HG02763 (cell line): ENCODE measurements at regions not wholly inside any gene's neighbourhood (a gene's known extent, or its start where the extent isn't known, plus 50 kb on each side); places are given as distances from the start of the nearest gene placed in this dataset.
"Not testable (repeated sequence)": the region's sequence is repeated elsewhere in the genome, so short reads cannot be mapped to it uniquely, and the experiment has no call there.

ENCODE experiments used
- ATAC-seq: cut with Tn5 transposase; IDR thresholded peaks from one replicate; pipeline ENCODE4 v1.9.1; 2021; ENCODE audit warnings: mild to moderate bottlenecking, moderate library complexity; ENCODE audit not compliant: unreplicated experiment

DNA sequence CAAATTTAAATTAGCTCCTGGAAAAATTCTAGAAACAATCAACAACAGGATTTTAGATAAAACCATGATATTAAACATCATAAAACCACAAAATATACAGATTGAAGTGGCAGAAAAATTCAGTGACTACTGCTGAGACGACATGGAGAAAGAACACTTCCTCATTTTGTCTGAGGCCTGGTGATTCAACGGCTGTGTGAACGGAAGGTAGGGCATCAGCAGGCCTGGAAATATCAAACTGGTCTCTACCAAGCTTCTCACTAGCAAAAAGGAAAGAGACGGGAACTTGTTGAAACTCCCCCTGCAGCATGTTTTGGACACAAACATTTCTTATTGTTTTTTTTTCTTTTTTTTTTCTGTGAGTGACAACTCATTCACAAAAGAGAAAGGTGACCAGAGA, 58.0 kb upstream of the AHI1 start:
- no peak for ATAC-seq

DNA sequence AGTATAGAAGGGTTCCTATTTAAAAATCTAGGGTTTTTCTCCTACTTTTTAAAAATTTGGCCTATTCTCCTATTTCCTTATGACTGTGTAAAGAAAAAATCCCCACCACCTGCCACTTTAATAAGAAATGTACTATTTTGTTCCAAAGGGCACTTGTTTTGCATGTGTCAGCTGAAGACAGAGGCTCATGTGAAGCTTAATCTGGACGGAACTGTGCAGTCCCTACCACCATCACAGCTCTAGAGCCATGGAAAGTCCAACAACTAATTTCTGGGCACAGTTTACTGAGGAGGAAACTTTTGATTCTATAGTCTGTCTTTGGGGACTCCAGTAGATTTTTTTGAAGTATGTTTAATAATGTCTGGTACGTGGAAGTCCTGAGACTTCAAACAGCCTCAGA, 60.0 kb upstream of the AHI1 start:
- no peak for ATAC-seq

DNA sequence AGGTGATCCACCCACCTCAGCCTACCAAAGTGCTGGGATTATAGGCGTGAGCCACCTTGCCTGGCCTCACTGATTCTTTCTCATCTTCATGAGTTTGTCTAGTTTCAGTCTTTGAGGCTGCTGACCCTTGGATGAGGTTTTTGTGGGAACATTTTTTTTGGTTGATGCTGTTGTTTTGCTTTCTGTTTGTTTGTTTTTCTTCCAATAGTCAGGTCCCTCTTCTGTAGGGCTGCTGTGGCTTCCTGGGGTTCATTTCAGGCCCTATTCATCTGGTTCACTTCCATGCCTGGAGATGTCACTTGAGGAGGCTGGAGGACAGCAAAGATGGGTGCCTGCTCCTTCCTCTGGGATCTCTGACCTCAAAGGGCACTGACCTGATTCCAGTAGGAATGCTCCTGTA, 68.1 kb upstream of the AHI1 start:
- ATAC-seq: not testable (repeated sequence)

DNA sequence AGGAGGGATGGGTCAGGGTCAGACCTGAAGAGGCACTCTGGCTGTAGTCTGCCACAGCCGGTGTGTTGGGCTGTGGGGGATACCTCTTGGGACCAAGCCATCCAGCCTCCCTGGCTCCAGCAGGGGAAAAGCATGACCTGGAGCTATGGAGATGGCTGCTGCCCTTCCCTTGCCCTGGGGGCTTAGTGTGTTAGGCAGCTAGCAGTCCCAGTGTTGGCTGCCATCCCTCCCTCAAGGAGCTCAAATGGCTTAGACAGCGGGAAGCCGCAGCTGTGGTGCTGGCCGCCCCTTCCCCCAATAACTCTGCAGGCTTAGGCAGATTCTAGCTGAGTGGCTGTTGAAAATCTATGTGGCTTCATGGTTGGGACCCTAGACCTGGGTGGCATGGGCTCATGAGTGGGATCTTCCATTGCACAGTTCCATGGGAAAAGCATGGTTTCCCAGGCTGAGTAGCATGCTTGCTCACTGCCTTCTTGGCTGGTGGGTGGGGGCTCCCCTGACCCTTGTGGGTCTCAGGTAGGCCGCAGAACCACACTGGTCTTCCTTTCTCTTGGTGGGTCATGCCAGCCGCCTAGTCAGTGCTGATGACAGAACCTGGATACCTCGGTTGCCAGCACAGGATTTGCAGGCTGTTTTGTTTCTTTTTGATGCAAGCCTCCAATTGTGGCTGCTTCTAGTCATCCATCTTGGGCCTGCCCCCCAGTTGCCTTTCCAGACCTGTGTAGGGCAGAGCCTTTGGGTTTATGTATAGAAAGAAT, 69.0 kb upstream of the AHI1 start:
- ATAC-seq: no peak

DNA sequence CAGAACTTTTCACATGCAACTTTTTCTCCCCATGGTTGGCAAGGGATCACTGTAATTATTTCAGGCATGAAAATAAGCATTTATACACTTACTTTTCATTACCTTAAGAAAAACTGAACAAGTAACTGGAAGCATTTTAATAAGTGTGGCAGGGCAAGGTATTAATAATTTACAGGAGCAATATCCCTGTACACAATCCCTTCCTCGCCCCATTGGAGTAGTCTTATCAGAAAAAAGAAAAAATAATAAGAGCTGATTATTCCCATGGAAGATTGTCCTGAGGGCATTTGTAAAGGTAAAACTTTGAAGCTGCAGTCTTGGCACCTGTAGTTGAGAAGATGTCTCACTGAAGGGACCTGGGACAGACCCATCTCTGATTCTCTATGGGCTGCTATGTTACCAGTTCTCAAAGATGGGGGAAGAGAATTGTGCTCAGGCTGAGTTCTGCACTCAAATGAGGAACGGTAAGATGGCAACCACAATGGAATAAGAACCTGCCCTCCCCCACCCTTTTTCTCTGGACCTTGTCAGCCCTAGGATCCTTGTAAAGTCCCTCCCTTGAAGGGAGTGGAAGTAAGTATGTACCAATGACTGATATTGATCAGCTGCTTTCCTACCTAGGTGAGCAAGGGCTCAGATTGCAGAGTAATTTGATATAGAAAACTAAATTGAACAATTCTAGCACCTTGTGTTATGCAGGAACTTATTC, 70.0 kb upstream of the AHI1 start:
- no peak for ATAC-seq

DNA sequence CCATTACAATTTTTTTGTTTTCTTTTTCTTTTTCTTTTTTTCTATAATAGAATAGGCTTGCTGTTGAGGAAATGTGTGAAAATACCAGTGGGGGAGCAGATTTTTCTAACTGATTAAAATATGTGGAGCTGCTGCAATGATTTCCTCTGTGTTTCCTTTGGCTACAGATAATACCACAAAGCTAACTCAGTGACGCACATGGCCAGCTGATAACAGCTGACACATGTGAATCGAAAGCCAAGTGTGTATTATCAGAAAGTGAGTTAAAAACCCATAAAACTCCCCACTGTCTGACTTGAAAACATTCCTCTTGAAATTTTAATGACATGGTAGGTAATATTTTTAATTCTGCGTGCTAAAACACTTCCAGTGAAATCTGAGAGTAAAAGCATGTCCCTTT, 70.8 kb upstream of the AHI1 start:
- ATAC-seq: peak; percentile 48

DNA sequence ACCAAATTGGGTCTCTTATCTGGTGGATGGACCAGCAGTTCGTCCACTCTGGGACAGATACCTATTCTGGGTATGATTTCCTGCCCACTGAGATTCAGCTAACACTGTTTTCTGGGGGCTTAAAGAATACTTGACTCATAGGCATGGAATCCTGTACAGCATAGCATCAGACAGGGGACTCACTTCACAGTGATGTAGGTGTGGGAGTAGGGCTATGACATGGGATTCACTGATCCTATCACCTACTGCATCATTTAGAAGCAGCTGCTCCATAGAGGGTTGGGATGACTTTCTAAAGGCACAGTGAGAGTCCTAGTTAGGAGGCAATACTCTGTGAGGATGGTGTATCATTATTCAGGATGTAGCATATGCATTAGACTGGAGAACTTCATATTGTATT, 74.5 kb upstream of the AHI1 start:
- ATAC-seq: no peak

DNA sequence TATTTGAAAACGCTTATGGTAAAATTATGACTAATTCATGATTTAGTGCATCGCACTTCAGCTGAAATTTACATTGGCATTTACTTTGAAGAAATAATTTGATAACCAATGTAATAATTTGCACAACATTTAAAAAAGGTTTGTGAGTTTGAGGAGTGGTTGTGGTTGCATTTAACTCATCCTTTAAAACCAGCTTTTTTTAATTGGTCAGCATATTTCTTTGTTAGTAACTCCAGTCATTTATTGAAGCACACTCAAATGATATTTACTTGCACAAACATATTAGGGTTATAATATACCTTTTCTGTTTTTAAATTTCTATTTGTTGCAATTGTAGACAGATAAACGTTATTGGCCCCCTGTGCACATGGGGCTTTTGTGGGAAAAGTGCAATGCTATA, 78.1 kb upstream of the AHI1 start:
- no peak for ATAC-seq

DNA sequence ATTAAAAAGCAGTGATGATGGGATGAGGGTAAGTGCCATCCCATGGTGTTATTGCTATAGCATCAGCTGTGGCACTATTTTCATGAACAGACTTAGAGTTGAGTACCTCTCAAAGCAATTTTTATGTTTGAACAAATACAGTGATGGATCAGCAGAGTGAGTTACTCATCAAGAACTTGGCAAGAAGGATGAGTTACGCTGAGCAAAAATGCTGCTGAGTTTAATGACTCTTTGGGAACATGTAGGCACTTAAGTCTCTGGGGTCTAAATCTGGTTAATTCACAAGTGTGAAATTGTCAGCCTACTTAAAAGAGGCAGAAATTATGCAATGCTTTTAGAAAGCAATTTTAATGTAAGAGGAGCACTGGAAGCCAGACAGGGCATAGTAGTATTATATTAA, 78.5 kb upstream of the AHI1 start:
- no peak for ATAC-seq

DNA sequence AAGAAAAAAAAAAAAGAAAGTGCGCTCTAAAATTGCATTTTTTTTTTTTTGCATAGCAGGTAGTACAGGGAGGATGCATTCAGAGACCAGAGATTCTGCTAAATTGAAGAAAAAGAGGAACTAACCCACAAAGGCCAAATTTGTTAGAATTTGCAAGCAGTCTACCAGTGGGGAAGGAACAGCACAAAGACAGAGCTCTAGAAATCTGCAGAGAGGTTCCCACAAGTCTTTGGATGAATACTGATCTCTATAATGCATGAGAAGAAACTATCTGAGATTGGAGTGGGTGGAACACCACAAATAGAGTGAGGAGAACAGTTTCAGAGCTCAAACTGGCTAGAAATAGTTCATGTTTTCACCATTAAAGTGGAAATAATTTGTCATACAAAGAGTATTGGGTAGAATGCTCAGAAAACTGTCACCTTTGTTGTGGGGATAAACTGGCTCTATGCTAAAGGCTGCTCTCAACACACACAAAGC, 79.6 kb upstream of the AHI1 start:
- peak; percentile 79 for ATAC-seq

DNA sequence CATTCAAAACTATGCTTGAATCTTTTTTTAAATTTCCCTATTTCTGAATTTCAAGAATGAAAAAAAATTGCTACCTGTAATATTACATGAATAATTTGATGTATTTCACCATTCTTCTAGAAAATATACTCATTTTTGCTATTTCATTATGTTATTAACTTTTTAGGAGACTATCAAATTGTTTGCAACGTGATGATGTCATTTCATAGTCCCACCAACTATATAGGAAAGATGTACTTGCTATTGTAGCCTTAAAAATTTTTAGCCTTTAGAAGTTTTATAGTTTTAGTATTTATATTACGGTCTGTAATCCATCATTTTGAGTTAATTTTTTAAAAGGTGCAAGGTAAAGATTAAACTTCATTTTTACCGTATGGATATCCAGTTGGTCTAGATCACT, 81.4 kb upstream of the AHI1 start:
- ATAC-seq: no peak

DNA sequence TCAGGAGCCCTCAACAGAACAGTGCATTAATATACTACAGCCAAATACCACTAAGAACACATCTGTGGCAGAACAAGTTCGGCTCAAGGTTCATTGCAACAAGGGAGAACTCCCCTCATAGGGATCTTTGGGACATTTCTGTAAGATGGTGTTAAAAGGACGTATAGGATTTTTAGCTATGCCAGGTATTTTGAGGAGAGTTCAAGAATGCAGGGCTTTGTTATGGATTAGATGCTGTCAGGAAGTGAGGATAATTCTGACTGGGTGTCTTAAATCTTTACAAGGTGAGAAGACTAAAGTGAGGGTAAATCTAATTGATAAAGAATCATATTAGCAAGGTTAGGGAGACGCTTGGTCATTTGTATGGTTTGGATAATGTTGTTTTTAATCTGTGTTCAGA, 83.7 kb upstream of the AHI1 start:
- no peak for ATAC-seq

DNA sequence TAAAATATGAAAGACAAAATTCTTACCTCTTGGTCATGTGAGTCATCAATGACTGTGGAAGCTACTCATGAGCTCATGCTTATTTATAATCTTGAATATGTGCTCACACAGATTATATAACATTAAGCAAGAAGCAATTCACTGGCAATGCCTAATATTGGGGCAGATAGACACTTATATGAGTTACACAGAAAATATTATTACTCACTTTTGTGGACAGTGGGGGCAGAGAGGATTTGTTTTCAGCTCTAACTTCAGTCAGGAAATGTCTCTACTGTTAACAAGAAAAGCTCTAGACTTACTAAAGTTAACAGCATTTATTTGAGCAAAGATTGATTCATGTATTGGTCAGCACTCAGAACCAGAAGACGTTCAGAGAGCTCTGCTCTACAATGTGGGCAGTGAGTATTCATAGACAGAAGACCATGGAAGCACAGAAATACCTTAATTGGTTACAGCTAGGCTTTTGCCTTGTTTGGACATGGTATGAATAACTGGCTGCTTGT, 85.8 kb upstream of the AHI1 start:
- no peak for ATAC-seq

DNA sequence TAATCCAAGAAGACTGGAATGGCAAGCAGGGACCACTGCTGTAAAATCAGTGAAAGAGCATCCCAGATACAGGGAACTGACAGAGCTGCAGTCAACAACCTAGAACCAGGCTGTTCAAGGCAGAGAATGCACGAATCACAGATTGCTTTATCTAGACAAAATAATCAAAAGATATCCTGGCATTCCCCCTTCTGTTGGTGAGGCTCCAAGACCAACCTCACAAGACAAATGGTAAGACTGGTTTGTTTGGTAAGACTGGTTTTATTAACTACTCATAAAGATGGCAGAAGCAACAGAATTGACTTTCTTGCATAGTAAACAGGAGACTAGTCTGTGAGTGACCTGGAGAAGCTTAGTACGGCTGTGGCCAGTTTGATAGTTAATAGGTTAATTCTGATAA, 88.8 kb upstream of the AHI1 start:
- ATAC-seq: no peak

DNA sequence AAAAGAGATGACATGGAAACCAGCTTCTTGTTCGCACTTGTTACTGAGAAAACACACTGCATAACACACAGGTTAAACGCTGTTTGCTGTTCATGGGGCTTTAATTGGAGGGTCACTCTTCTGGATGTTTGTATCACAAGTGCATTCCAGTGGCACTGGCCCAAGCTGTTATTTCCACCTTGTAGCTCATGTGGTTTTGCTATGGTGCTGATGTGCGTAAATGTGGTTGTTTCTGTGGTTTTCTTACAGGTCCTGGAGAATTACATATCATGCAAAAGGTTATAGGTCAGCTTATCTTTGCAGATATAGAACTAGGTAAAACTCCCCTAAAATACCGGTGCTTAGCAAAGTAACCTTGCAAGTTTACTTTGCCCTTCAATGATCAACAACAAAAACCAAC, 89.3 kb upstream of the AHI1 start:
- no peak for ATAC-seq

DNA sequence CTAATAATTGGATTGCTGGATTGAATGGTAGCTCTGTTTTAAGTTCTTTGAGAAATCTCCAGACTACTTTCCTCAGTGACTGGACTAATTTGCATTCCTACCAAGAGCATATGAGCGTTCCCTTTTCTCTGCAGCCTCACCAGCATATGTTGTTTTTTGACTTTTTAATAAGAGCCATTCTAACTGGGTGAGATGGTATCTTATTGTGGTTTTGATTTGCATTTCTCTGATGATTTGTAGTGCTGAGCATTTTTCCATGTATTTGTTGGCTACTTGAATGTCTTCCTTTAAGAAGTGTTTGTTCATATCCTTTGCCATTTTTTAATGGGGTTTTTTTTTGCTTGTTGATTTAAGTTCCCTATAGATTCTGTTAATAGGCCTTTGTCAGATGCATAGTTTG, 94.7 kb upstream of the AHI1 start:
- no peak for ATAC-seq

DNA sequence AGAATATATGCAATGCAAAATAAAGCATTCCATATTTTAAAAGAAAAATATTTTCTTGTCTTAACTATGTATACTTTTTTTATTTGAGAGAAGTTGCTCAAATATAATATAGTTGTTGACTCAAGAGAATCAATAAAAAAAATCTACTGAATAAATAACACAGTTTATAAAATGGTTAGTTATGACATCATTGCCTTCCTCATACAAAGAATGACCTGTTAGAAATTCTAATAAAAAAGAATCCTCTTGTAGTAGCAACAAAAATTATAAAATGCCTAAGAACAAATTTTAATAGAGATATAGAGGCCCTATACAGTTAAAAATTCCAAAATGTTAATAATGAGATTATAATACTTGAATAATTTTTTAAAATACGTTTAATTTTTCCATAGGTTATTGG, 96.5 kb upstream of the AHI1 start:
- no peak for ATAC-seq

DNA sequence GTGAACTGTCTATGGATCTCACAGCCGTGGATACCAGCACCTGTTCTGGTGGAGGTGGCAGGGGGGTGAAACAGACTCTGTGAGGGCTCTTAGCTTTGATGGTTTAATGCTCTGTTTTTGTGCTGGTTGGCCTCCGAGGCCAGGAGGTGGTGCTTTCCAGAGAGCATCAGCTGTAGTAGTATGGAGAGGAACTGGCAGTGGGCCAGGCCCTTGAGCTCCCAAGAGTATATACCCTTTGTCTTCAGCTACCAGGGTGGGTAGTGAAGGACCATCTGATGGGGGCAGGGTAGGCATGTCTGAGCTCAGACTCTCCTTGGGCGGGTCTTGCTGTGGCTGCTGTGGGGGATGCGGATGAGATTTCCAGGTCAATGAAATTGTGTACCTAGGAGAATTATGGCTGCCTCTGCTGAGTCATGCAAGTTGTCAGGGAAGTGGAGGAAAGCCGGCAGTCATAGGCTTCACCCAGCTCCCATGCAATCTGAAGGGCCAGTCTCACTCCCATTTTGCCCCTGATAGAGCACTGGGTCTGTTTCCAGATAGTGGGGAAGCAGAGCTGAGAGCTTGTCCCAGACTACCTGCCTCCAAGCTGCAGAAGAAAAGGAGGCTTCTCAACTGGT, 102.7 kb upstream of the AHI1 start:
- ATAC-seq: no peak

DNA sequence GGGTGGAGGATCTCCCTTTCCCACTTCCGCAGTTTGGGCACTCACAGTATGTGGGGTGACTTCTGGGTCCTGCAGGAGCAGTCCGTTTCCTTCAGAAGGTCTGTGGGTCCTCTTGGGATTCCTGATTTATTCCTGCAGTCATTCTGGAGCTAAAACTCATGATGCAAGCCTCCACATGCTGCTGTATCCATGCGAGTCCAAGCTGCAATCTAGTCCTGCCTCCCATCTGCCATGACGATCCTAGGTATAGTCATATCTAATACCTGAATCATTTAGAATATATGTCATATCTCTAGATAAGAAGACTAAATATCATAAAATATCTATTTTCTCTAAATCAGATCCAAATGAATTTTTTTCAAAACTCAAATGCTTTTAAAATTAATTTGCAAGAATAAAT, 103.4 kb upstream of the AHI1 start:
- ATAC-seq: no peak

DNA sequence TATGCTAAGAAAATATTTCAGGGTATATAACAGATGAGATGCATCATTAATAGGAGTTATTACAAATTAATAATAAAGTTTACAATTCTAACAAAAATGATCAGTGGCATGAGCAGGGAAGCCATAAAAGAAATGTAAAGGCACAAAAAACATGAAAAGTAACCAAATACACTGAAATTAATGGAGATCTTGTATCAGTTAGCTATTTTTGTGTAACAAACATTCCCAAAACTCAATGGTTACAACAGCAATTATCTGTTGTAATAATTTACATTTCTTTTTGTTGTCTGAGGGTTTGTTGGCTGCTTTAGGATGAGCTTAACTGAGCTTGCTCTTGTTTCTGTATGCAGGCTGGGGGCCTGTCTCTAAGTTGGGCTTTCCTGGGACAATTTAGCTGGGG, 104.3 kb upstream of the AHI1 start:
- ATAC-seq: no peak

DNA sequence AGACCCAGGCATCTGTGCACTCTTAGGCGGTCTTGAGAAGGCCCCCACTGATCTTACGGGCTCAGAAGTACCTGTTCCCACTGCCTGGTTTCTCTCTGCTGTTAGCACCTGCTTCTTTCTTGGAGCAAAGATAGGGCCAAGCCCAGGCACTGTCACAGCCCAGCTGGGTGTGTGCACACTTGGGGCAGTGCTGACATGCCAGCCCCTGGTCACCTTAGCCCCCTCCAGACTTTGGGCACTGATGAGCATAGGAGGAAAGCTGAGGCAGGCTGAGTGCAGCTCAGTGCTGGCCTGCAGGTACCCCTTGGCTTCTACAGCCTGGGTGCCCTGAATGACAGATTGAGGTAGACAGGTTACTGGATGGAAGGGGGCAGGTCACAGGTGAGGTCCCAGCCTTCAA, 105.7 kb upstream of the AHI1 start:
- no peak for ATAC-seq
